Cardiac septum (tissue), 1 donor: ENCODE measurements at regions not wholly inside any gene's neighbourhood (a gene's known extent, or its start where the extent isn't known, plus 50 kb on each side); places are given as distances from the start of the nearest gene placed in this dataset.

Experiments used
- DNase-seq: peaks from one replicate; pipeline ENCODE4 v3.0.0-alpha.2; 2020; ENCODE audit warnings: low spot score
- intact Hi-C: fragments of 100-400 bp; cut with DNase I; formaldehyde crosslinking; loops from one replicate; pipeline ENCODE4 v1.14.0; 2022
- donor health status: DM: no; HTN: no; CAD: no.

DNA sequence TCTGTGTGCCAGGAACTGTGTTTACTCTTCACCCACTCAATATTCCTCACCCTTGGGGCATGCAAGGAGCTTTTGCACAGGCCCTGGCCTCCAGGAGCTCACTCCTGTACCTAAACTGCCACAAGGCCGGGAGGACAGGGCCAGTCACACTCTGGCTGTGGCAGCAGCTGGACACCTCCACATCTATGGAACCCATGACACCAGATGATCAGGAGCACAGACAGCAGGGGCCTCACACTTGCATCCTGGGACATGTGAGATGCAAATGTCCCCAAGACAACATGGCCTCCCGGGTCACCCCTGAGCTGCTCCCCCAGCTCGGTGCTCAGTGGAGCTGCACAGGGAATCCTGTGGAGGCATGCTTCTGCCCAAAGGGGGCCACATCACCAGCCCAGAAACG lies 61.8 kb upstream of the SLC66A3 start:
- no peak for DNase-seq
- intact Hi-C loops = no loop called here

- intact Hi-C loops = no loop called here
- DNase-seq = no peak
Observed at GRCh38 chr2:11094021-11094810, 61.1 kb upstream of the SLC66A3 start.

- intact Hi-C loops = no loop called here
- no peak for DNase-seq
Observed at GRCh38 chr2:11096591-11096990, 58.7 kb upstream of the SLC66A3 start.

GRCh38 chr2:11097038-11097720 lies 58.1 kb upstream of the SLC66A3 start:
- intact Hi-C loops = no loop called here

GRCh38 chr2:11097854-11098387 lies 57.3 kb upstream of the SLC66A3 start:
- intact Hi-C loops = no loop called here
- DNase-seq = no peak

More at GRCh38 chr2:11097038-11097720, 58.1 kb upstream of the SLC66A3 start:
- no peak for DNase-seq

DNA sequence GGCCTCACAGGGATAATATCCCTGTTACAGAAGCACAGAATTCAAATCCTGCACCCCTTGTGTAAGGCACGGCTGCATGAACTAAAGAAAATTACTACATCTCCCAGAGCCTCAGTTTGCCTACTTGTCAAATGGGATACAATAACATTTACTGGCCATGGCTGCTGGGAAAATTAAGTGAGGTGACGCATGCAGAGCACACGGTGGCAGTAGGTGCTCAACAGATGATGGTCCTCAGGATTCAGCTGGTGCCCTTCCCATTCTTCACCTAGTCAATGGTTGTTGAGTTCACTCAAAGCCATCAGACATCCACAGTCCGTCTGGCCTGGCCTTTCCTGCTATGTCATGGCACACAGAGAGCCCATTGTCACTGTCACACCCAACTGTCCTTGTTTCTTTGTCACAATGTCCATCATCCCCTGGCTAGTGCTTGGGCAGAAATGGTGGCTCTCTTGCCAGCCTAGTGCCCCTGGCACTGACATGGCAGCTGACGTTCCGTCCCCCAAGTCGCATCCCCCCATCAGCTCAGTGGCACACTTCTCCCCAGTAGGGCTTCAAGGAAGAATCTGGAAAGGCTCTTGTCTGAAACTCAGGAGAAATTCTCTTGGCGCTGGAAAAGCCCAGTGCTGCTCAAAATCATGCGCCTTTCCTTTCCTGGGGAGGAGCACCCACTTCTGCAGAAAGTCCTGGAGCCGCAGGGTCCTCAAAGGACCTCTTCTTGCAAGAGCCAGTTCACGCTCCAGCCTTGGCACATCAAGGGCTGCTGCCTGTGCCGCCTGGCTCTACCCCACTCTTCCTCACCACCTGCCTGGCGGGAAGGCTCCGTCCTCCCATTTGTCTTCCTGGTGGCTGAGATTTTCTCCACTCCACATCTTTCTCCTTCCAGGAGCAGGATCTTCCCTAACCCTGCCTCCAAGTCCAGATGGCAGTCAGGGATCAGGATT lies 55.9 kb upstream of the SLC66A3 start:
- DNase-seq = no peak
- intact Hi-C loops = no loop called here

DNA sequence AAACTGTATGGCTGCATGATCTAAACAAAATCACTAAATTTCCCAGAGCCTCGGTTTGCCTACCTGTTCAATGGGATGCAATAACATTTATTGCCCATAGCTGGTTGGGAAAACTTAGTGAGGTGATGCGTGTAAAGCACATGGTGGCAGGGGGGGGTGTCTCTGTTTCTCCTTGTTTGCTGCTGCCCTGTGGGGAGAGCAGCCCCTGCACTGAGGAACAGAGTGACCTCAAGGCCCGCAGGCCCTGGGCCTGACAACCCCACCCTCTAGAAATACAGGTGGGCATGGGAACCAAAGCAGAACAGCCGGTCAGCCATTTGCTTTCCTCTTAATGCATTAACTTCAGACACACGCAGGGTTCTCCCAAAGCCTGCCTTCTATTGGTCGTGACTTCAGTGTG lies 55.1 kb upstream of the SLC66A3 start:
- no peak for DNase-seq
- intact Hi-C loops = no loop called here

GRCh38 chr2:11100976-11101375 lies 54.3 kb upstream of the SLC66A3 start:
- intact Hi-C loops = no loop called here
- DNase-seq = no peak

DNA sequence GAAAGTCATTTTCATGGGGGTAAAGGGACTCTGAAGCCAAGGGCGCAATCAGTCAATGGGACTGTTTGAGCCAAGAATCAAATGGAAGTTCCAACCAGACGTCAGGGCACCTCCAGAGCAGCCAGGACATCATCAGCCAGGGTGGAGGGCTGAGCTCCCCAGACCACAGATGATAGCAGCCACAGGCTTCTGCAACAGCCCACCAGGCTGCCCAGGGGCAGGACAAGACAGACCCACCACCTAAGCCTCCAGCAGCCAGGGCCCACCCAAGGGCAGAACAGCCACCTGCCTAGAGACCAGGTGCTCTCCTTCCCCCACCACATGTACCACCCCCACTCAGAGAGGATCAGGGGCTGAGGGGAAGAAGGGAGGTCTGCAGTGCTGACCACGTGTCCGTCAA lies 53.8 kb upstream of the SLC66A3 start:
- intact Hi-C loops = no loop called here
- DNase-seq = no peak

DNA sequence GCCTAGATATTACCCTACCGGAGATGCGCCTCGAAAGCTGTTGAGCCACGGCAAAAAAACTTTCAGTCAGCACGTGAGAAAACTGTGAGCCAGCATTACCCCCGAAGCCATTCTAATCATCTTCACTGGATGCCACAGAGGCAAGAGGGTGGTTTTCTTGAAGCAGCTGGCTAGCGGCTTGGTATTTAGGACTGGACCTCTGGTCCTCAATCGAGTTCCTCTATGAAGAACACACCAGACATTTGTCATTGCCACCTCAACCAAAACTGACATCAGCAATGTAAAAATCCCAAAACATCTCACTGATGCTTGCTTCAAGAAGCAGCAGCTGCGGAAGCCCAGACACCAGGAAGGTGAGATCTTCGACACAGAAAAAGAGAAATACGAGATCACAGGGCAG lies 52.8 kb upstream of the SLC66A3 start:
- DNase-seq = no peak

DNA sequence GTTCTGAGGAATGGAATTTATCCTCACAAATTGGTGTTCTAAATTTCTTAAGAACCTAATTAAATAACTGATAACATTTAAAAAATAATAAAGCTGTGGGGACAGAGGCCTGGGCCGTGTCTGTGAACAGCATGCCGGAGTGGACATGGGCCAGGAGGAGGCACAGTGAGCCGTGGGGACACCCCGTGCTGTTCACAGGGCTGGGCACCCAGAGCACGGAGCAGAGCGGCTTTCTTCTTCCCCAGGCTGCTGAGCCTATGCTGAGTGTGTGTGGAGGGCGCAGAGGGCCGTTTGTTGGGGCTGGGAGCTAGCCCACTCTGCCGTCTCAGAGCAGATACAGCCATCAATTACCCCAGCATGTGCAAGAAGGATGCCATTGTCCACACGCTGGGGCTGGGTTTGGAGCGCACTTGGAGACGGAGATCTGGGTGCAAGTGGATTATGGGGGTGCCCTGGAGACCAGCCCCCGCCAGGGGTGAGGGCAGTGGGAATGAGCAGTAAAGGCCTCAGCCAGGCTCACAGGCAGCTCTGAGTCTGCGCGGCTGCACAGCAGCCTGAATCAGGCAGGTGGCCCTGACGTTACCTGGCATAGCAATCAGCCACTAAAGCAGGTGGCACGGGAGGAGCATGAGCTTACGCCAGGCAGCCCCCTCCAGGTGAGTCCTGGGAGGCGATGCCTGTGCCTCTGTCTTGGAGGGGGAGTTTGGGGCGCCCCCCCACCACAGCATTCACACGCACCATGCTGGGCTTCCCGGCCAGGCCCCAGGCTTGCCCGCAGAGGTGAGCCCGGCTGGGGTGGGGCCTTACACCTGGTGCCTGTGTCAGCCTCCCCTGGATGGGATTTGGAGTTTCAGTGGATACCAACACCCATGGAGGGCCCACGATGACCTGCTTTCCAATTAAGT lies 52.1 kb upstream of the SLC66A3 start:
- DNase-seq = no peak
- intact Hi-C loops = no loop called here

More for the DNA sequence above, 52.8 kb upstream of the SLC66A3 start:
- intact Hi-C loops = no loop called here

DNA sequence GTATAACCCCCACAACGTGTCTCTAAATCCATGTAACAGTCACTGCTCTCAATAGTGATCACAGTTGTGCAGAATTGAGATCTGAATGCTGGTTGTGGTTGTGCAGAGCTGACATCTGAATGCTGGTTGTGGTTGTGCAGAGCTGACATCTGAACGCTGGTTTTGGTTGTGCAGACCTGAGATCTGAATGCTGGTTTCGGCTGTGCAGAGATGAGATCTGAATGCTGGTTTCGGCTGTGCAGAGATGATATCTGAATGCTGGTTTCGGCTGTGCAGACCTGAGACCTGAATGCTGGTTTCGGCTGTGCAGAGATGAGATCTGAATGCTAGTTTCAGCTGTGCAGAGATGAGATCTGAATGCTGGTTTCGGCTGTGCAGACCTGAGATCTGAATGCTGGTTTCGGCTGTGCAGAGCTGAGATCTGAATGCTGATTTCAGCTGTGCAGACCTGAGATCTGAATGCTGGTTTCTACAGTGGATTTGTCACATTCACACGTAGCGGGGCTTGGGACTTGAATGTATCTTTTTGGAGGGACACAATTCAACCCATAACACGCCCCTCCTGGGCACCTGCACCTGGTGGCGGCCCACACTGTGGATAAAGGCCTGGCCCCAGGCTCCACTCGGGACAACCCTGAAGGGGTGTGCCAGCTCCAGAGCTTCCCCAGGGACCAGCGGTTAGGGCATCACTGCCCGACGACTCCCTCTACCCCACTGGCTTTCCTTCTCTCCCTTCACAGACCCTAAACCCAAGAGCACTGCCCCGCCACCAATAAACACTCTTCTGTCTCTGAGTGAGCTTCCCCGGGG lies 51.1 kb upstream of the SLC66A3 start:
- no peak for DNase-seq
- intact Hi-C loops = no loop called here

- intact Hi-C loops = no loop called here
- DNase-seq = no peak
Observed at GRCh38 chr2:11104794-11105660, 50.2 kb upstream of the SLC66A3 start.
